Lower leg skin (tissue), 4 donors: ENCODE measurements at regions not wholly inside any gene's neighbourhood (a gene's known extent, or its start where the extent isn't known, plus 50 kb on each side); places are given as distances from the start of the nearest gene placed in this dataset.

ENCODE experiments used
- DNase-seq, 2 donors: peaks; one replicate each; pipeline ENCODE4 v3.0.0-alpha.2; 2019; ENCODE audit warnings: low spot score in 2 of 2
- H3K4me3 ChIP-seq: fragments of 200-600 bp; sonication (generic); 2 replicates; pipeline ENCODE4 v1.5.1; 2017; ENCODE audit warnings: mild to moderate bottlenecking, low read depth; ENCODE audit not compliant: poor library complexity, severe bottlenecking
- CTCF ChIP-seq, 3 donors: fragments of 450-650 bp; IDR thresholded peaks; one replicate each; pipeline ENCODE4 v1.5.1; 2016; ENCODE audit warnings: antibody characterized with exemption in 3 of 3, mild to moderate bottlenecking in 3 of 3, moderate library complexity in 2 of 3
- POLR2A ChIP-seq, 2 donors: fragments of 450-650 bp; IDR thresholded peaks; one replicate each; pipeline ENCODE4 v1.6.1; 2016 to 2017; ENCODE audit warnings: antibody characterized with exemption in 2 of 2, mild to moderate bottlenecking in 1 of 2, moderate library complexity in 1 of 2
- WGBS, 2 donors: methylation state at CpG; one replicate each; pipeline ENCODE4 v1.1.5; 2018; 5-methylcytosine and 5-hydroxymethylcytosine counted together
- intact Hi-C: fragments of 100-400 bp; cut with DNase I; formaldehyde crosslinking; loops from one replicate; pipeline ENCODE4 v1.15.0; 2023; ENCODE audit warnings: low total_unique reads

DNA sequence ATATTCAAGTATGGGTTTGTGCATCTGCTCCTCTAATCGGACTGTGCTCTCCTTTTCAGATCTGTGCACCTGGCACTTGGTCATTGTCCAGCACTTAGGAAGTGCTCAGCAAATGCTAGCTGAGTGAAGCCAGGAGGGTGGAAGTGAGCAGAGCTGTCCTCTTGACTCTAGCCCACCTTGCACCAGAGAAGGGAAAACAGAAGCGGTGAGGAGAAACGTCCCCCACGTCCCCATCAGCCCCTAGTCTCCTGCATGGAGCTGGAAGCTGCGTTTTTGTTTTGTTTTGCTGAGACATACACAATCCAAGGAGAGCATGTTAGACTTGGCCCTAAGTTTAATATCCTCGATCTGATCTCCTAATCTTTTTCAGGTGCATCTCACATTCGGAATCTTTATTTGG is 73.6 kb downstream of the EN1 start:
- WGBS, 2 donors: 22 to 43% methylated on average over 7 of the region's 7 CpGs
- no peak overlapping the region for H3K4me3 ChIP-seq
- TF ChIP-seq CTCF (IDR thresholded peaks at IDR 0.05) (no peak), POLR2A (IDR thresholded peaks at IDR 0.05) (no peak)
- intact Hi-C loops: no loop called here
- no peak for DNase-seq

- TF ChIP-seq POLR2A (IDR thresholded peaks at IDR 0.05): no peak
- no peak for TF ChIP-seq CTCF (IDR thresholded peaks at IDR 0.05)
- intact Hi-C loops: no loop called here
- WGBS, 2 donors: 87 to 90% methylated on average over 22 of the region's 22 CpGs
- no peak overlapping the region for H3K4me3 ChIP-seq
- DNase-seq: no peak
Measured at GRCh38 chr2:118772487-118773200, 74.8 kb downstream of the EN1 start.

- DNase-seq: no peak
- no peak overlapping the region for H3K4me3 ChIP-seq
- no peak for TF ChIP-seq CTCF (IDR thresholded peaks at IDR 0.05)
- WGBS, 2 donors: 91 to 92% methylated on average over 6 of the region's 6 CpGs
- intact Hi-C loops: no loop called here
Measured at GRCh38 chr2:118769707-118770400, 77.6 kb downstream of the EN1 start.

DNA sequence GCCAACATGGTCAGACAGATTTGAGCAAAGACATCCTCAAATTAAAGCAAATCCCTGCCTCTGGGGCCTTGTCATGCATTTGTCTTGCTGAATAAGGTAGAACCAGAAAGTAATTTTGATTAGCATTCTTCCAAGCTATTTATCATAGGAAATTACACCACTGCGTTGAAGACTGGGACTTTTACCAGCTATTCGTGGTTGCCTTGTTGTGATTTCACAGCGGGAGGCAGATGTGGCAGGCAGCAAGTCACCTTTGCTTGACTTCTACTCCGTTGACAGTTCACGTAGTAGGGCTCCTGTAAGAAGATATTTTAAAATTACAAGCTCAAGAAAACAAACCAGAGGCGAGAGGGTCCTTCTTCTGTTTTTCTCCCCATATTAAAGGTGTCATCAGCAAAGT is 80.6 kb downstream of the EN1 start:
- intact Hi-C loops: no loop called here
- DNase-seq: no peak
- no peak for TF ChIP-seq CTCF (IDR thresholded peaks at IDR 0.05)
- no peak for TF ChIP-seq POLR2A (IDR thresholded peaks at IDR 0.05)
- H3K4me3 ChIP-seq: no peak overlapping the region
- 71 to 74% methylated on average over 6 of the region's 6 CpGs for WGBS, 2 donors

DNA sequence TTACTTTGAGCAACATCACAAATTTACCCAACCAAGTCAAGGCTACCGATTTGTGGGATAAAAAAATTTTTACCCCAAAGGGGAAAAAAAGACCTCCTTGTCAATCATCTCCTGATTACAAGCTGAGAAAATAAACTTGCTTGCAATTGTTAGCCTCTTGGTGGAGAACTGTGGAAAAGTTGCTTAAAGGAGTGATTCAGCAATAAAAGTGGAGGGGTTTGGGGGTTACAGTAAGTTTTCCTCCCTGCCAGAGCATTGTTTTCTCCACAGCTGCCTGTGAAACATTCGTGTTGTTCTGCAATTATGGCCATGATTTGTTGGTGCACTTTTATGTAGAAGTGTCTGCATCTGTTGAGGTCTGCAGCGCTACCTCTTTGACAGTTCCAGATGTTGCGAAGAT is 82.6 kb downstream of the EN1 start:
- 82 to 90% methylated on average over 4 of the region's 4 CpGs for WGBS, 2 donors
- intact Hi-C loops: no loop called here
- no peak overlapping the region for H3K4me3 ChIP-seq
- no peak for DNase-seq
- TF ChIP-seq POLR2A (IDR thresholded peaks at IDR 0.05) (no peak), CTCF (IDR thresholded peaks at IDR 0.05) (no peak)
